ENCODE measurements at regions not wholly inside any gene's neighbourhood (a gene's known extent, or its start where the extent isn't known, plus 50 kb on each side); places are given as distances from the start of the nearest gene placed in this dataset.
"Not testable (repeated sequence)": the region's sequence is repeated elsewhere in the genome, so short reads cannot be mapped to it uniquely, and the experiment has no call there.

DNA sequence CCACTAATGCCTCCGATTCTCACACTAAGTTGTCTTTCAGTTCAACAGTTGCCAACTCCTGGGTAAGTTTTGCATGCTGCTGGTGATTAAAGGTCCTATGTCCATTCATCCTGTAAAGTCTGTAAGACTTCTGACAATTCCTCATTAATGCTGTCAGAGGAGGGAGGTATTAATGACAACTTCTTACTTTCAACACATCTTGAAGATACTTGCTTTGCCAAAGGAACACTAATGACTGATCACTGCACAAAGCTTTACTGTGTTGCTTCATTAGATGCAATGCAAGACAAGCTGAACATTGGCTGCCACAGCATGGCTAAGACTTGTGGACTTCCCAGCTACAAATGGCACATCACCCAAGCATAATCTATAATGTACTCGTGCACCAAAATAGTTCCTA is 114.6 kb upstream of the PRDX6 start:
- TF ChIP-seq, protein P1, sequence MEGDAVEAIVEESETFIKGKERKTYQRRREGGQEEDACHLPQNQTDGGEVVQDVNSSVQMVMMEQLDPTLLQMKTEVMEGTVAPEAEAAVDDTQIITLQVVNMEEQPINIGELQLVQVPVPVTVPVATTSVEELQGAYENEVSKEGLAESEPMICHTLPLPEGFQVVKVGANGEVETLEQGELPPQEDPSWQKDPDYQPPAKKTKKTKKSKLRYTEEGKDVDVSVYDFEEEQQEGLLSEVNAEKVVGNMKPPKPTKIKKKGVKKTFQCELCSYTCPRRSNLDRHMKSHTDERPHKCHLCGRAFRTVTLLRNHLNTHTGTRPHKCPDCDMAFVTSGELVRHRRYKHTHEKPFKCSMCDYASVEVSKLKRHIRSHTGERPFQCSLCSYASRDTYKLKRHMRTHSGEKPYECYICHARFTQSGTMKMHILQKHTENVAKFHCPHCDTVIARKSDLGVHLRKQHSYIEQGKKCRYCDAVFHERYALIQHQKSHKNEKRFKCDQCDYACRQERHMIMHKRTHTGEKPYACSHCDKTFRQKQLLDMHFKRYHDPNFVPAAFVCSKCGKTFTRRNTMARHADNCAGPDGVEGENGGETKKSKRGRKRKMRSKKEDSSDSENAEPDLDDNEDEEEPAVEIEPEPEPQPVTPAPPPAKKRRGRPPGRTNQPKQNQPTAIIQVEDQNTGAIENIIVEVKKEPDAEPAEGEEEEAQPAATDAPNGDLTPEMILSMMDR (conservative IDR thresholded peaks at IDR 0.05; ENCODE audit: low read depth, low read length): no peak
- Histone ChIP-seq H3K27me3 (ENCODE audit: insufficient read depth, low read depth) (peaks cover 2% of the 10 kb centered on the region; the same call in 1 of the 2 replicates), H3K4me3 (IDR thresholded peaks at IDR 0.05; ENCODE audit: insufficient read depth, low read depth, low read length) (no peak overlapping the region), H2AFZ (ENCODE audit: low read depth) (no peak overlapping the region), H3K79me2 (ENCODE audit: insufficient read depth, low read depth) (no peaks in the 10 kb centered on the region), H3K4me2 (no peak overlapping the region), H3K9ac (no peak overlapping the region), H4K20me1 (ENCODE audit: insufficient read depth) (no peaks in the 10 kb centered on the region), H3K4me1 (ENCODE audit: low read depth, poor library complexity, severe bottlenecking) (no peaks in the 10 kb centered on the region), H3K36me3 (ENCODE audit: insufficient read depth) (no peaks in the 10 kb centered on the region), H3K27ac (no peak overlapping the region)

- Histone ChIP-seq H3K36me3 (ENCODE audit: insufficient read depth) (no peaks in the 10 kb centered on the region), H3K4me2 (no peak overlapping the region), H3K4me1 (ENCODE audit: low read depth, poor library complexity, severe bottlenecking) (no peaks in the 10 kb centered on the region), H3K27ac (no peak overlapping the region), H4K20me1 (ENCODE audit: insufficient read depth) (no peaks in the 10 kb centered on the region), H3K79me2 (ENCODE audit: insufficient read depth, low read depth) (no peaks in the 10 kb centered on the region), H3K9ac (no peak overlapping the region), H3K27me3 (ENCODE audit: insufficient read depth, low read depth) (peaks cover 2% of the 10 kb centered on the region; the same call in 1 of the 2 replicates), H2AFZ (ENCODE audit: low read depth) (no peak overlapping the region), H3K4me3 (IDR thresholded peaks at IDR 0.05; ENCODE audit: insufficient read depth, low read depth, low read length) (no peak overlapping the region)
- TF ChIP-seq, protein P1 (conservative IDR thresholded peaks at IDR 0.05; ENCODE audit: low read depth, low read length): no peak
Measured at GRCh38 chr1:173364827-173365226, 112.3 kb upstream of the PRDX6 start.

DNA sequence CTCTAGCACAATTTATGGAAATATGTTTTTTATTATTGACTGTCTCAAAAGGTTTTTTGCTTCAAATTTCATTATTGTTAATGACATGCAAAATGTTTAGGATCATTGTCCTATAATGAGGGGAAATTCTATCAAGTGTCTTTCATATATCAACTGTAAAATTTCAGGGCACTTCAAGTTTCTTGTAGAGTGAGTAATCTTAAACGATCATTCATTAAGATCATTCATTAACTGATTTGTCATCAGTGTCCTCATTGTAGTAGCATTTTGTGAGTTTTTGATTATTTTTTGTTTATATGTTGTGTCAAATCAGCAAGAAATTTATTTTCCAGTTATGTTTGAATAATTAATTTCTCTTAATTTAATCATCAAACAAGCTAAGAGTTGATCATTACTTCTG is 111.8 kb upstream of the PRDX6 start:
- H3K27ac ChIP-seq: no peak overlapping the region
- TF ChIP-seq, protein P1 (conservative IDR thresholded peaks at IDR 0.05; ENCODE audit: low read depth, low read length): no peak
- H3K9ac ChIP-seq: no peak overlapping the region
- no peak overlapping the region for H3K4me3 ChIP-seq (IDR thresholded peaks at IDR 0.05; ENCODE audit: insufficient read depth, low read depth, low read length)
- H3K79me2 ChIP-seq (ENCODE audit: insufficient read depth, low read depth): no peaks in the 10 kb centered on the region
- H3K27me3 ChIP-seq (ENCODE audit: insufficient read depth, low read depth): peaks cover 2% of the 10 kb centered on the region; the same call in 1 of the 2 replicates
- H3K36me3 ChIP-seq (ENCODE audit: insufficient read depth): no peaks in the 10 kb centered on the region
- H2AFZ ChIP-seq (ENCODE audit: low read depth): no peak overlapping the region
- no peaks in the 10 kb centered on the region for H3K4me1 ChIP-seq (ENCODE audit: low read depth, poor library complexity, severe bottlenecking)
- no peak overlapping the region for H3K4me2 ChIP-seq
- H4K20me1 ChIP-seq (ENCODE audit: insufficient read depth): no peaks in the 10 kb centered on the region

- TF ChIP-seq, protein P1 (conservative IDR thresholded peaks at IDR 0.05; ENCODE audit: low read depth, low read length): no peak
Measured at GRCh38 chr1:173367136-173367535, 110.0 kb upstream of the PRDX6 start.

DNA sequence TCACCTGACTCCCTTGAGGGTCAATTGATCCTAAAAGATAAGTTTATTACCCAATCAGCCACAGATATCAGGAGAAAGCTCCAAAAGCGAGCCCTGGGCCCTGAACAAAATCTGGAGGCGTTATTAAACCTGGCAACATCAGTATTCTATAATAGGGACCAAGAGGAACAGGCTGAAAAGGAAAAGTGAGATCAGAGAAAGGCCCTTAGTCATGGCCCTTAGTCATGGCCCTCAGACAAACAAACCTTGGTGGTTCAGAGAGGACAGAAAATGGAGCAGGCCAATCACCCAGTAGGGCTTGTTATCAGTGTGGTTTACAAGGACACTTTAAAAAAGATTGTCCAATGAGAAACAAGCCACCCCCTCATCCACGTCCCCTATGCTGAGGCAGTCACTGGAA is 106.5 kb upstream of the PRDX6 start:
- not testable (repeated sequence) for H2AFZ ChIP-seq (ENCODE audit: low read depth); H3K4me2 ChIP-seq; H3K79me2 ChIP-seq (ENCODE audit: insufficient read depth, low read depth); H3K27me3 ChIP-seq (ENCODE audit: insufficient read depth, low read depth); H3K4me1 ChIP-seq (ENCODE audit: low read depth, poor library complexity, severe bottlenecking); H4K20me1 ChIP-seq (ENCODE audit: insufficient read depth); H3K27ac ChIP-seq; H3K9ac ChIP-seq; H3K4me3 ChIP-seq (IDR thresholded peaks at IDR 0.05; ENCODE audit: insufficient read depth, low read depth, low read length); H3K36me3 ChIP-seq (ENCODE audit: insufficient read depth)

More at GRCh38 chr1:173367136-173367535, 110.0 kb upstream of the PRDX6 start:
- peaks cover 2% of the 10 kb centered on the region; the same call in 1 of the 2 replicates for H3K27me3 ChIP-seq (ENCODE audit: insufficient read depth, low read depth)
- no peak overlapping the region for H3K4me2 ChIP-seq
- no peak overlapping the region for H2AFZ ChIP-seq (ENCODE audit: low read depth)
- H3K36me3 ChIP-seq (ENCODE audit: insufficient read depth): no peaks in the 10 kb centered on the region
- no peaks in the 10 kb centered on the region for H4K20me1 ChIP-seq (ENCODE audit: insufficient read depth)
- H3K79me2 ChIP-seq (ENCODE audit: insufficient read depth, low read depth): no peaks in the 10 kb centered on the region
- H3K4me1 ChIP-seq (ENCODE audit: low read depth, poor library complexity, severe bottlenecking): no peaks in the 10 kb centered on the region
- H3K9ac ChIP-seq: no peak overlapping the region
- no peak overlapping the region for H3K4me3 ChIP-seq (IDR thresholded peaks at IDR 0.05; ENCODE audit: insufficient read depth, low read depth, low read length)
- no peak overlapping the region for H3K27ac ChIP-seq

DNA sequence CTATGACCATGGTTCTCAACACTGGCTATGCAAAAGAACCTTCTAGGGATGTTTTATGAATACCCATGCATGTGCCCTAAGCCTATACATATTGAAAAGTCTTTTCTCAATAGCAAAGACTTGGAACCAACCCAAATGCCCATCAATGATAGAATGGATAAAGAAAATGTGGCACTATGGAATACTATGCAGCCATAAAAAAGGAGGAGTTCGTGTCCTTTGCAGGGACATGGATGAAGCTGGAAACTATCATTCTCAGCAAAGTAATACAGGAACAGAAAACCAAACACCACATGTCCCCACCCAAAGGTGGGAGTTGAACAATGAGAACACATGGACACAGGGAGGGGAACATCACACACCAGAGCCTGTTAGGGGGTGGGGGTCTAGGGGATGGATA is 101.1 kb upstream of the PRDX6 start:
- H3K27ac ChIP-seq; H3K4me1 ChIP-seq (ENCODE audit: low read depth, poor library complexity, severe bottlenecking); H2AFZ ChIP-seq (ENCODE audit: low read depth); H3K36me3 ChIP-seq (ENCODE audit: insufficient read depth); H3K27me3 ChIP-seq (ENCODE audit: insufficient read depth, low read depth); H3K79me2 ChIP-seq (ENCODE audit: insufficient read depth, low read depth); H3K9ac ChIP-seq; H3K4me2 ChIP-seq; H4K20me1 ChIP-seq (ENCODE audit: insufficient read depth); H3K4me3 ChIP-seq (IDR thresholded peaks at IDR 0.05; ENCODE audit: insufficient read depth, low read depth, low read length): not testable (repeated sequence)
